Mucosa of gallbladder (tissue), 1 donor: ENCODE measurements at regions not wholly inside any gene's neighbourhood (a gene's known extent, or its start where the extent isn't known, plus 50 kb on each side); places are given as distances from the start of the nearest gene placed in this dataset.
"Not testable (repeated sequence)": the region's sequence is repeated elsewhere in the genome, so short reads cannot be mapped to it uniquely, and the experiment has no call there.

Source experiments
- DNase-seq: peaks from one replicate; pipeline ENCODE4 v3.0.0-alpha.2; 2020; ENCODE audit warnings: low spot score
- donor health status: DM: no; HTN: no; CAD: no.

DNA sequence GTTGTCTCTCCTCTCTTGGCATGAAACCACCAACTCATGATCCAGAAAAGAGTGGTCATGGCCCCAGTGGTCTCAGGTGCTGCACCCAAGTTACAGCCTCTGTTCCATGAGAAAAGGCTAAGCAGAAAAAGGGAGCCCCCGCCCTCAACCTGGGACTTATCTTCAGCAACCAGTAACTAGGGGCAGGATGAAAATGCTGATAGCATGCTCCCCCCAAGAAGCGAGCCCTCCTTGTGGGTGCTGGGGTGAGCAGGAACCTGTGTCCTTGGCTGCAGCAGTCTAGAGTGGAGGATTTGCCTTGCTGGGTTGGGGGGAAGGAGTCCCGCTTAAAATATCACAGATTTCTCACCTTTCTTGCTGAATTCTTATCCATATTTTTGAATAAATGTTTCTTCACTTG is 490.0 kb downstream of the SUCLG1 start:
- DNase-seq = no peak

DNA sequence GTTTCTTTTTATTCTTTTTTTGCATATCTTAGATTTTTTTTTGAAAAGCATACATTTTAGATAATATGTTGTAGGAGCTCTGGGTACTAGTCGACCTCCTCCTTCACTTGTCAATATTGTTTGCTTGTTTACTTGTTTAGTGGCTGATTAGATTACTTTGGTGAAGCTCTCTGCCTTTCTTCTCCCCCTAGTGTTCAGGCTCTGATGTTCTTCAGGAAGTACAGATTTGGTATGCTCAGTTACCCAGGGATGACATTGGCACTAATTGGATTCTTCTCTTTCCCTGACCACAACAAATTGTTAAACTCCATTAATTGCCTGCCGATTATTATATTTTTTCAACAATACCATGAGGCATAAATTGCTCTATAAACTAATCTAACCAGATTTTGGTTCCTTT is 491.2 kb downstream of the SUCLG1 start:
- DNase-seq = no peak

DNA sequence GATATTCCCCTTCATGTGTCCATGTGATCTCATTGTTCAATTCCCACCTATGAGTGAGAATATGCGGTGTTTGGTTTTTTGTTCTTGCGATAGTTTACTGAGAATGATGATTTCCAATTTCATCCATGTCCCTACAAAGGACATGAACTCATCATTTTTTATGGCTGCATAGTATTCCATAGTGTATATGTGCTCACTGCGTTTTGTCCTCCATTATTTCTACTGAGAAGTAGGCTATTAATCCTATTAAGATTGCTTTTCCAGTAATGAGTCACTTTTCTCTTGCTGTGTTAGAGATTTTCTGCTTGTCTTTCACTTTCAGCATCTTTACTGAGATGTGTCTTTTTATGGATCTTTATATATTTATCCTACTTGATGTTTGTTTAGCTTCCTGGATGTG is 492.1 kb downstream of the SUCLG1 start:
- not testable (repeated sequence) for DNase-seq

DNA sequence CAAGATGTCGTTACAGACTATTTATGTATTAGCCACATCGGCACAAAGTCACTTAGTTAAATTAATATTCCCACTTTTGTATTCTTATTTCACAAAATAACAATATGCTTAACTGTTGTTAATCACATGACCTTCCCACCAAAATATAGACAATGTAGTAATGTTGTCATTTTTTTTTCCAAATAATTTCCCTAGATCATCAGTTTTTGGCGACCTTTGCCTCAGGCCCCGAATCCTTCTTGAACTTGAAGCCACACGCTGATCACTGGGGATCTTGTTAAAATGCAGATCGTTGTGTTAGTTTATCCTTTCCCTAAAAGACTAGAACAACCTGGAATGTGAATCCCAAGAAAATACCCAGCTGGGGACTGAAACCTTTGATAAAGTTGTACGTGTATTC is 497.6 kb downstream of the SUCLG1 start:
- no peak for DNase-seq

DNA sequence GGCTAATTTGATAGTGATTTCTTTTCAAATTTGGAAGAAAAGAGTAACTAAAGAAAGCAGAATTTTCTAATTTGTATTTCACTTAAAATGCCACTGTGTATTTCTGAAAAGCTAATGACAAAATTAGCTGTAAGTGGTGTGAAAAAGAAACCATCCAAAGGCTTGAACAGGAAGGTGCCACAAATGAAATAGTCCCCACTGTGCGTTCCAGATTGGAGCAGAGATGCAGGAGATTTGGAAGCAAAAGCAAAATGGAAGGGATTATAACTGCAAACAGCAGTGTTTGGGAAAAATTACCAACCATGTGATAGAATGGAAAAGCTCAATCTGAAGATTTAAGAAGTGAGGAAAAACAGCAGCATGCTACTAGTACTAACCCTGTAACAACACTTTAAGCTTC is 498.7 kb downstream of the SUCLG1 start:
- no peak for DNase-seq

DNA sequence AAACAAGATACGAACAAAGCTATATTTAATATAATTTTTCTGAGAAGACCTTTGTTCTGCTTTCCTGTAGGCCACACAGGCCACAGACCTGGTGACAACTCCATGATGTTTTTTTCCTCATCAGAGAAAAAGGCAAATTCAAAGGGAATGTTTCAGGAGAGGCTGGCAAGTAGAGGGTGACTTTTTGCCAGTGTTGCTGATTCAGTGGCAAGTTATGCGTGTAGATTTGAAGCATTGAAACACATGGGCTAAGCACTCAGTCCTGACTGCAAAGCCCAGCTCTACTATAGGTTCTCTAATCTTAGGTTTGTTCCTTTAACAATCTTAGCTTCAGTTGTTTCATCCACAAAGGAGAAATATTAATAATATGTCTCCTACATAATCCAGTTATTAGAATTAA is 499.8 kb downstream of the SUCLG1 start:
- DNase-seq = no peak

DNA sequence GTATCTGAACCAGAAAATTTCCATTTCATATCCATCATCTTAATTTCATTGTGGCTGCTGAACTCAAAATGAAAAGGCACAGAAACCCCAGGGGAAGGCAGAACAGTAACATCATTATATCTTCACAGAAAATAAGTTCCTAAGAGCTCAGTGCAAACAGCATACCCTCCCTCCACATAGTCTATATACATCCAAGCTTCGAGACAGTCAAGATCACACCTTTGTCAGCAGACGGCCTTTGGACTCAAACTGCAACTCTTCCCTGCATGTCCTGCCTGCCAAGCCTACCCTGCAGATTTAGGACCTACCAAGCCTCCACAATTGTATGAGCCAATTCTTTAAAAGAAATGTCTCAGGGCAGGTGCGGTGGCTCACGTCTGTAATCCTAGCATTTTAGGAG is 502.1 kb downstream of the SUCLG1 start:
- DNase-seq = no peak

DNA sequence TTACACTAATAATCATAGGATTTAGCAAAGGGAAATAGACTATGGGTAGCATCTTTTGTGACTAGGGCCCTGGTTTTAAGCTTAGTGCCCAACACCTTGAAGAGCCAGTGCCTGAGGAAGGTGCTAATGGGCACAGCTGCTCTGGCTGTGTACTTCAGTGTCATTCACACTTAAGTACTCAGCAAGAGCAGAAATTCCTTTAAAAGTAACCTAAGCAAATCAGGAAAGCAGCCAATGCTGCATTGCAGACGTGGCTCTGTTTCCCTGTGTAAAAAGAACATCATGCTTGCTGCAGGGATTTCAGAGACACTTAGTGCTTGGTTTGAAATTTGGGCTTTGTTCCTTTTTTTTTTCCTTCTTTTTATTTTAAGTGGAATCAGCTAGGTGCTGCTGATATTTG is 505.4 kb downstream of the SUCLG1 start:
- no peak for DNase-seq

DNA sequence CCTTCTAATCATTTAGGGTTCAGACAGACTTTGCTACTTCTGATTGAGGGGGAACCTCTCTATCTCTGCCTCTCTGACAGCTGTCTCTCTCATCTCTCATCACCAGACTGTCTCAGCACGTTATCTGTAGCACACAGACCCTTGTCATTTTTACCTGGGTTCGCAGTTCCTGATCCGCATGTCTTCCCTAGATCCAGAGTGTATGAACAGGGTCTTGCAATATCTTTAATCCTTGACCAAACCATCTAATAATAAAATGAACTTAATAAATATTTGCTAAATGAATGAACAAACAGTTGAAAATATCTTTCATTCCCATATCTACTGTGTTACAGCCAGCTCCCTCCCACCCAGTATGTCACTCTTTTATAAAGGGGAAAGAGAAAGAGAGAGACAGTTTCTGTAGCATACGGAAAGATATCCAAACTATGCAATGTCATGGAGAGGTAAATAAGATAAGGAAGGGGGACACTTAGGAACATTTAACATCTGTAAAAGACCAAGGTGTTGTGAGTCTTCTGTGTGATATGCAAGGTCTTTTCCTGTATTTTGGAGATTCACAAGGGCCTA is 507.6 kb downstream of the SUCLG1 start:
- DNase-seq = no peak

DNA sequence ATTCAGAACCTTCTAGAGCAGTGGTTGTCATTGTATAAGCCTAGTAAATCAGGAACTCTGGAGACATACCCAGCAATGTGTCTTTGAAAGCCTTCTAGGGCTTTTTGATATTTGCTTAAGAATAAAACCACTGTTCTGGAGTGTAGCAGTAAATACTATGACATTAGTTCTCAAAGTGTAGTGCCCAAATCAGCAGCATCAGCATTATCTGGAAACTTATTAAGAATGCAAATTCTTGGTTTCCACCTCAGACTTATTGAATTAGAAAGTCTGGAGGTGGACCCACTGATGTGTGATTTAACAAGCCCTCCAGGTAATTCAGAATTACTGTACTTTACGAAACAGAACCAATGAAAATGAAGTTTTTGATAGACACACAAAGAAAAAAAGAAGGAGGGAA is 509.7 kb downstream of the SUCLG1 start:
- DNase-seq = no peak

DNA sequence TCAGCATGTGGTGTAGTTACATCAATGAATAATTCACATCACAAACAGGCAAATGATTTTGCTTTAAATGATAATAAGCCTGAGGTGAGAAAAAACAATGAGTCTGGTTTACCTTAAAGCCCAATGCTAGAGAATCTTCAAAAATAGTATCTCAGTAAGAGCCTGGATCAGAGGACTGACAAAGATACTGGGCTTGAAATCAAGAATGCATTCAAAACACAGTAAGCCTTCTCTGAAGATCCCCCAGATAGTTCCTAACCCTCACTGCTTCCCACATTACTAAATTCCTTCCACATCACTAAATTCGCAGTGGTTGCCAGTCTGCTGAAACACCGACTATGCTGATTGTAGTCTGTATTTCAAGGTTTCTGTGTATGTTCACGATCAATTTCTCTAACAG is 514.9 kb downstream of the SUCLG1 start:
- DNase-seq = no peak

DNA sequence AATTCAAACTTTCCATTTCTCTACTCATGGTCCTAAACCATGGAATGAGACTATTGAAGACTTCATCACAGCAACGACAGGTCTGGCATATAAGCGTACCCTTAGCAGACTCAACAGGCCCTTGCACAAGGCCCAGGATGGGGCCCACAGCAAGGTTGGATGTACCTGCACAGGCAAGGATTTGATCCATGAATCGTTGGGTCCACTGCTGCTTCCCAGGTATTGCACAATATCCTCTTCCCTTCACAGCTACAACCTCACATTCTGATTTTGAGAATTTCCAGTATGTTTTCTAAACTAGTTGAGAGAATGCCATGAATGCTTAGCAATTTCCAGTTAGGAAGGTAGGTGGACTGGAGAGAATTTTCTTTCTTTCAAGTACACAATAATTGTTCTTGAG is 515.8 kb downstream of the SUCLG1 start:
- no peak for DNase-seq

DNA sequence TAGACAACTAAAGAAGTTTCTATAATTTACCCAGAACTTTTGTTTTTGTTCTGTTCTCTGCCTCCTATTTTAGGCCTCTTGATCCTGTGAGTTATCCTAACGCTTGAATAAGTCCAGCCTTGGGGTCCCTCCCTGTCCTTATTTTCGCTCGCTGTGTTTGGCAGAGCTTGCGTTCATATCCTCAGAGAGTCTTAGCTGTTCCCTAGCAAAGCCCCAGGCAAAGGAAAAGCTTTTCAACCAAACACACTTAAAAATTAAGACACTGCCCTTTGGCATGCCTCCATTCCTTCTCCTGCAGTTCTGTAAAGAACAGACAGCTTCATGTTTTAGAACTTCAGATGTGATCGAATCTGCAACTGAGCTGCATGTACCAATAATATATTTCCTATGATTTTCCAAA is 517.2 kb downstream of the SUCLG1 start:
- DNase-seq = no peak

DNA sequence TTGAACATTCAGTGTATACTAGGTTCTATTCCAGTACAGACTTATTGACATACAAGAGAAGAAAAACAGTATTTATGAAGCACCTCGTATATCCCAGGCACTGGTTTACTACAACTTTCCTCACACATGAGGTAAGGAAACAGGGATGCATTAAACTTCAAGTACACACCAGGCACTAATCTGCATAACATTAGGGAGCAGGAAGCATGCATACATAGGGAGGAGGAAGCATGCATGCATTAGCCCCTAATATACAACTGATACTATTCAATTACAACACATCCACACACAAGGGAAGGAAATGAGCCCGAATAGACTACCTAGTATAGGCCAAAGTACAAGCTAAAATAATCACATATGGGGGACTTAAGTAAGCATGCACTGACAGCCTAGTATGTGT is 525.3 kb downstream of the SUCLG1 start:
- DNase-seq = no peak

DNA sequence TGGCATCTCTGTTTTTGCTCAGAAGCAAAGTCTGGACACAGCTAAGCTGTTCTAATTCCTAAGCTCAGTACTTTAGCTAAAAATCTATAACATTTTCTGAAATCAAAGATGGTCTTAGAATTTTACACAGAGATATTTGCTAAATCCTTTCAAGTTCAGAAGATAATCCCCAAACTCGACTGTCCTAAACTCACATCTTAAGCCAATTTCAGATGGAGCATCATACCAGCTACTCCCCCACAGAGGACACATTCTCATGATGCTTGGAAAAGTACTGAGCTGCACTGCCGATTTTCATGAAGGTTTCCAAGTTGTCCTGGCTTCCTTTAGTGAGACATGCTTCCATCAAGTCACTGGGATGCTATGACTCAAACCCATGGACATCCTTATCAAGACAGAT is 535.5 kb downstream of the SUCLG1 start:
- DNase-seq = no peak

DNA sequence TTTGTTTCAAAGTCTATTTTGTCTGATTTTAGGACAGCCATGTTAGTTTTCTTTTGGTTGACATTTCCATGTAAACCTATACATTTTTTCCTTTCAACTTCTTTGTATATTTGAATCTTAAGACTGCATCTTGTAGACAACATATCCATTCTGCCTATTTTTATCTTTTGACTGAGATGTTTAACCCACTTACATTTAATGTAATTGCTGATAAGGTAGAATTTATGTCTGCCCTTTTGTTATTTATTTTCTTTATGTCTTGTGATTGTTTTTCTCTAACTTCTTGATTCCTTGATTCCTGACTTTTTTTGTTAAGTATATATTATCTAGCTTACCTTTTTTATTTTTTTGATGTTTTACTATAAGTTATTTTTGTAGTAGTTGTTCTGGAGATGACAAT is 542.5 kb downstream of the SUCLG1 start:
- DNase-seq = no peak

DNA sequence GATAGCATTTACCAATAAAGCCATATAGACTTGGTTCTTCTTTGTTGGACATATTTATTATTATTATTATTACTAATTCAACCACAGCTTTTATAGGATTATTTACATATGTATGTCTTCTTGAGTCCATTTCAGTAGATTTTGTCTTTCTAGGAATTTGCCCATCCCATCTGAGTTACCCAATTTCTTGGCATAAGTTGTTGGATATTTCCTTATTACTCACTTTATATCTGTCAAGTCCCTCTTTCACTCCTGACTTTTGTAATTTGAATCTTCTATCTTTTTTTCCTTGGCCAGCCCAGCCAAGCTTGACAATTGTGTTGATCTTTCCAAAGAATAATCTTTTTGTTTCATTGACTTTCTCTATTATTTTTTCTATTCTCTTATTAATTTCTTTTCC is 543.7 kb downstream of the SUCLG1 start:
- no peak for DNase-seq

DNA sequence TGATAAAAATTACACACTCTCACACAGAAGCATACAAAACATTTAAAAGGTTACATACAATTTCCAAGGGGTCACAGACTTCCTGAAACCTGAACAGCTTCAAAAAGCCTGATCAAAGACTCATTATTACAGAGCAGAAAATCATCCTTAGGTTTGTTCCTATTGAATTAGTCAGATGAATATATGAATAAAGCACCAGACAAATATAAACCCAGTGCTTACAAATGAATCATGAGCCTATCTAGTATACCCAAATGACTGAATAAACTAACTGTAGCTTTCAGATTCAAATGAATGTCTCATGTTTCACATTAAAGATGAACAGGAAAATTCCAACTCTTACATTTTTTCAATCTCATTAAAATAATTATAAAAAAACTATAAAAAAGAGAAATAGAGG is 550.3 kb downstream of the SUCLG1 start:
- DNase-seq = no peak

DNA sequence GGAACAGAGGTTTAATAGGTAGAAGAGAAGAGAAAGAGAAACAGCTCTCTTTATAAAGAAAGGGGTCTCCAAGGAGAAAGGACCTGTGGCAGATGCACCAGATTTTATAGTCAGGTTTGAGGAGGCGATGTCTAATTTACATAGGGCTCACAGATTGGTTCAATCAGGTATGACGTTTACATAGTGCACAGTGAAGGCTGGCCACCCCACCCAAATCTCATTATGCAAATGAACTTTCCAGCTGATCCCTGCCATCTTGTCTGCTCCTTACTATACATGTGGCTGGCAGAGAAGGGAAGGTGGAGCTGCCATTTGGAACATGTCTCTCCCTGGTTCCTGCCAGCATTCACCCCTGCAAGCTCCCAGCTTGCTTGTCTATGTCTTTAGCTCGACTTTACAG is 557.8 kb downstream of the SUCLG1 start:
- no peak for DNase-seq

DNA sequence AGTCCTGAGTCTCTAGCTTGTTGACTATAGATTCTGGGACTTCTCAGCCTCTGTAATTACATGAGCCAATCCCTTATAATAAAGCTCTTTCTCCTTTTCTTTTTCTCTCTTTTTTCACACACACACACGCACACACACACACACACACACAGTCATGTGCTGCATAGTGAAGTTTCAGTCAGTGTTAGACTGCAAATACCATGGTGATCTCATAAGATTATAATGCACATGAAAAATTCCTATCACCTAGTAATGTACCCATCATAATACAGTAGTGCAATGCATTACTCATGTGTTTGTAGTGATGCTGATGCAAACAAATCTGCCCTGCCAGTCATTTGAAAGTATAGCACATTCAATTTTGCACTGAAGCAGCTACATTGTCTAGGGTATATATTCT is 558.2 kb downstream of the SUCLG1 start:
- DNase-seq = no peak

DNA sequence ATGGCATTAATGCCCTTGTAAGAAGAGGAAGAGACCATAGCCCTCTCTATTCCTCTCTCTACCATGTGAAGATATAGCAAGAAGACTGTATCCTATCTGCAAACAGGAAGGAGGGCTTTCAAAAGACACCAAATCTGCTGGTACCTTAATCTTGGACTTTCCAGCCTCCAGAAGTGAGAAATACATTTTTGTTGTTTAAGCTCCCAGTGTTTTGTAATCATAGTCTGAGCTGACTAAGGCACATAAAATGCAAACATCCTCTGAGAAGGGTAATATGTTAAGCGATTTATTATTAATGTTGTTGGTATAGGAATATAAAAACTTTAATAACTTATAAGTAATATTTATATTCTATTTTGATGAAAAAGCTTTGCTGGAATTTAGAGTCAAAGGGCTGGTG is 559.8 kb downstream of the SUCLG1 start:
- no peak for DNase-seq

DNA sequence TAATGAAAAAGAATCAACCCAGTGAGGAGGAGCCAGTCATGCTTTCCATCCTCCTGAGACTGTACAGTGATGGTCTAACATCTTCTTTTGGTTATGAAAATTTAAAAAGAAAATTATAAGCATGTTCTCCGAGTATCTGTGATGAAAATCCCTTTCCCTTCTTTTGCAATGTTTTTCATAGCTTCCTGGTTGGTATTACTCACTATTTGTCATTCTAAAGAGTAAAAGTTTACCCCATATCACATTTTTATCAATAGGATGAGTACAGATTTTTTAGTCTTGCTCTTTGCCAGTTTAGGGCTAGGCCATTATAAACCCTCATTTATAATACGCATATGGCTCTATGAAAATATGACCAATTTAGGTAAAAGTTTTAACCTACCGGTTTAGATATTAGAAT is 564.1 kb downstream of the SUCLG1 start:
- no peak for DNase-seq

DNA sequence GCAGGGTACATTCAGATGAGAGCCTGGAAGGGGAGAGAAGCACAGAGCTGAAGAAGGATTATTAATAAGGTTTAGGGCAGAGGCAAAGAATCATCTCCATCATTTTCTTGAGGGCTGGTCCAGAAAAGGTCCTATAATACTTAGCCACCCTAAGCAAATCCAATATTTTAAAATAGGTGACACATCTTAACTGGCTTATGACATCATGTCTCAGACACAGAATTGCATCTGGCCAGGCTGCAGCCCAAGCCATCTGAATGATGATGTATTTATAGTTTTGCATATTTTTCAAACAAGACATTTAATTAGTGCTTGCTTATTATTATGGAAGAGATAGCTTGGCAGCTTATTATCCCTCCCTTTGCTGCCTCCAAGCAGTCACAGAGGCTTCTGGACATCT is 571.3 kb downstream of the SUCLG1 start:
- no peak for DNase-seq

DNA sequence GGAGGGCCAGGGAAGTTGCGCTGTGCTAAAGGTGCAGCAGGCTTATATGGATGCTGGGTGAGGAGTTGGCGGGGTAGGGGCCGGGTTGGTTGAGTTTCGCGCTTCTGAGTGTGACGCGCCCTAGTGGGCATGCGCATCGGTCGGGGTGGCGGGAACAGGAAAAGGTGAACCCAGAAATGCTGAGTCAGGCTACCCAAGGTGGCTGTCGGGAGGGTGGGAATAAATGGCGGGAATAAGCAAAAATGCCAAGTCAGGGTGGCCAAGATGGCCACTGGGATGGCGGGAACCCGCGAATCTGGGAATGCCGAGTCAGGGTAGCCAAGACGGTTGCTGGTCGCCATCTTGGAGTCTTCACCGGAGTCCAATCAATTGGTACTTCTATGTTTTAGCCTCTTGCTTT is 580.0 kb downstream of the SUCLG1 start:
- no peak for DNase-seq

DNA sequence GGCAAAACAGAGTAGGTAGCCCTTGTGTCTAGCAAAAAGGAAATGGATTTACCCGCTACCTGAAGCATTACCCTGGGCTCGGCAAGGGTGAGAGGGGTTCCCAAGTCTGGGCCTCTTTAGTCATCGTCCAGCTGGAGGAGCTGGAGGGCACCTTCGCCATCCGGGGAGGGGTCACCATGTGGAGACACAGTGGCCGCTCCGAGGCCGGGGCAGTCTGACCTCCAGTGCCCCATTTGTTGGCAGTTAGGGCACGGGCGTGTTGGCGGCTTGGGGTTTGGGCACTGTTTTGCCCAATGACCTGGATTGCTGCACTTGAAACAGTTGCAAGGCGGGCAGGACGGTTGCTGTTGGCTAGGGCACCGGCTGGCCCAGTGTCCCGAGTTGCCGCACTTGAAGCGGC is 581.8 kb downstream of the SUCLG1 start:
- not testable (repeated sequence) for DNase-seq
